CD4-positive, alpha-beta T cell treated with Interleukin-12 subunit alpha and Interleukin-12 subunit beta, for 1 hour (primary cell): ENCODE measurements at regions not wholly inside any gene's neighbourhood (a gene's known extent, or its start where the extent isn't known, plus 50 kb on each side); places are given as distances from the start of the nearest gene placed in this dataset.

ENCODE experiments used
- DNase-seq: peaks from one replicate; pipeline ENCODE4 v3.0.0-alpha.2; 2020

GRCh38 chr12:67428431-67428830, 159.3 kb downstream of the CAND1 start:
- no peak for DNase-seq

GRCh38 chr12:67430708-67431335, 161.7 kb downstream of the CAND1 start:
- DNase-seq, result no peak

- DNase-seq, result no peak
These were observed 162.4 kb downstream of the CAND1 start for GRCh38 chr12:67431411-67432020.

- DNase-seq, result no peak
These were observed 164.4 kb downstream of the CAND1 start for GRCh38 chr12:67433385-67434175.

GRCh38 chr12:67434671-67435370, 165.7 kb downstream of the CAND1 start:
- DNase-seq, result no peak

- no peak for DNase-seq
These were observed 167.1 kb downstream of the CAND1 start for GRCh38 chr12:67436230-67436629.

GRCh38 chr12:67437011-67437410, 167.9 kb downstream of the CAND1 start:
- no peak for DNase-seq

GRCh38 chr12:67439611-67440010, 170.5 kb downstream of the CAND1 start:
- no peak for DNase-seq

- peak; percentile 79 for DNase-seq
These were observed 172.7 kb downstream of the CAND1 start for GRCh38 chr12:67441736-67442346.

GRCh38 chr12:67442347-67442841, 173.2 kb downstream of the CAND1 start:
- DNase-seq, result no peak

- DNase-seq, result no peak
These were observed 173.7 kb downstream of the CAND1 start for GRCh38 chr12:67442896-67443295.

GRCh38 chr12:67444542-67444941, 175.4 kb downstream of the CAND1 start:
- DNase-seq, result no peak

- DNase-seq, result no peak
These were observed 177.6 kb downstream of the CAND1 start for GRCh38 chr12:67446716-67447115.

GRCh38 chr12:67447180-67447579, 178.0 kb downstream of the CAND1 start:
- no peak for DNase-seq

- DNase-seq, result peak; percentile 24
These were observed 180.5 kb downstream of the CAND1 start for GRCh38 chr12:67449591-67450052.

GRCh38 chr12:67450441-67450840, 181.3 kb downstream of the CAND1 start:
- no peak for DNase-seq

GRCh38 chr12:67451206-67451605, 182.0 kb downstream of the CAND1 start:
- DNase-seq, result no peak

GRCh38 chr12:67452119-67452805, 183.1 kb downstream of the CAND1 start:
- peak; percentile 6 for DNase-seq

GRCh38 chr12:67453191-67453590, 184.0 kb downstream of the CAND1 start:
- no peak for DNase-seq

- no peak for DNase-seq
These were observed 186.1 kb downstream of the CAND1 start for GRCh38 chr12:67455236-67455635.

GRCh38 chr12:67456431-67456901, 187.3 kb downstream of the CAND1 start:
- DNase-seq, result no peak

GRCh38 chr12:67457136-67457535, 188.0 kb downstream of the CAND1 start:
- no peak for DNase-seq
